ENCODE measurements at regions not wholly inside any gene's neighbourhood (a gene's known extent, or its start where the extent isn't known, plus 50 kb on each side); places are given as distances from the start of the nearest gene placed in this dataset.

GRCh38 chr11:92284558-92284957 lies 59.9 kb downstream of the FAT3 start:
- TF ChIP-seq CREB1 (IDR thresholded peaks at IDR 0.05; ENCODE audit: low read depth) (no peak), TEAD4 (IDR thresholded peaks at IDR 0.05) (no peak), TAF1 (IDR thresholded peaks at IDR 0.05; ENCODE audit: low read depth) (no peak), TCF12 (IDR thresholded peaks at IDR 0.05; ENCODE audit: low read depth) (no peak), NFIC (IDR thresholded peaks at IDR 0.05) (no peak), YY1 (IDR thresholded peaks at IDR 0.05; ENCODE audit: low read depth) (no peak), ZBTB7A (IDR thresholded peaks at IDR 0.05; ENCODE audit: low read depth) (no peak)
